SK-N-SH treated with all-trans-retinoic acid at 6 μM for 48 hours (cell line): ENCODE measurements at regions not wholly inside any gene's neighbourhood (a gene's known extent, or its start where the extent isn't known, plus 50 kb on each side); places are given as distances from the start of the nearest gene placed in this dataset.

Experiments used
- ATAC-seq: fragments of 200-7000 bp; cut with Tn5 transposase; 3 replicates; pipeline ENCODE4 v1.9.1; 2020; ENCODE audit warnings: mild to moderate bottlenecking, moderate library complexity
- ARNTL ChIP-seq: fragments of 450-650 bp; formaldehyde crosslinking; IDR thresholded peaks from 2 replicates; pipeline ENCODE4 v1.5.0; 2020; ENCODE audit warnings: low read depth, mild to moderate bottlenecking, moderate library complexity, borderline replicate concordance
- BACH2 ChIP-seq: fragments of 250-450 bp; sonication (Bioruptor Pico); IDR thresholded peaks from 2 replicates; pipeline ENCODE4 v1.9.0; 2021; ENCODE audit warnings: mild to moderate bottlenecking, borderline replicate concordance
- ESRRG ChIP-seq: fragments of 250-450 bp; sonication (Bioruptor Pico); IDR thresholded peaks from 2 replicates; pipeline ENCODE4 v1.6.1; 2021; ENCODE audit warnings: mild to moderate bottlenecking
- GLIS3 ChIP-seq: fragments of 250-450 bp; sonication (Bioruptor Pico); IDR thresholded peaks from 2 replicates; pipeline ENCODE4 v1.5.0; 2020; ENCODE audit warnings: mild to moderate bottlenecking, moderate library complexity
- OSR1 ChIP-seq: fragments of 250-450 bp; sonication (Bioruptor Pico); IDR thresholded peaks from 2 replicates; pipeline ENCODE4 v1.8.0; 2022; ENCODE audit warnings: moderate library complexity, mild to moderate bottlenecking, inconsistent platforms
- RARB ChIP-seq: fragments of 250-450 bp; sonication (Bioruptor Pico); IDR thresholded peaks from 2 replicates; pipeline ENCODE4 v1.8.0; 2021; ENCODE audit warnings: mild to moderate bottlenecking, moderate library complexity
- SNAI2 ChIP-seq: fragments of 250-450 bp; sonication (Bioruptor Pico); IDR thresholded peaks from 2 replicates; pipeline ENCODE4 v1.5.0; 2020; ENCODE audit warnings: mild to moderate bottlenecking, moderate library complexity
- TCF4 ChIP-seq: fragments of 250-450 bp; sonication (Bioruptor Pico); IDR thresholded peaks from 2 replicates; pipeline ENCODE4 v1.8.0; 2021; ENCODE audit warnings: mild to moderate bottlenecking, moderate library complexity, borderline replicate concordance
- TOX ChIP-seq: fragments of 250-450 bp; sonication (Bioruptor Pico); IDR thresholded peaks from 2 replicates; pipeline ENCODE4 v1.8.0; 2021; ENCODE audit warnings: mild to moderate bottlenecking, moderate library complexity, borderline replicate concordance
- ZFP3 ChIP-seq: fragments of 250-450 bp; sonication (Bioruptor Pico); IDR thresholded peaks from 2 replicates; pipeline ENCODE4 v1.5.0; 2020; ENCODE audit warnings: mild to moderate bottlenecking, moderate library complexity
- ZFP30 ChIP-seq: fragments of 450-650 bp; formaldehyde crosslinking; IDR thresholded peaks from 2 replicates; pipeline ENCODE4 v1.5.0; 2022; ENCODE audit warnings: mild to moderate bottlenecking, moderate library complexity
- ZNF70 ChIP-seq: fragments of 450-650 bp; formaldehyde crosslinking; IDR thresholded peaks from 2 replicates; pipeline ENCODE4 v1.5.0; 2020; ENCODE audit warnings: mild to moderate bottlenecking, moderate library complexity
- ZNF8 ChIP-seq: fragments of 450-650 bp; formaldehyde crosslinking; IDR thresholded peaks from 2 replicates; pipeline ENCODE4 v1.5.0; 2020; ENCODE audit warnings: mild to moderate bottlenecking, moderate library complexity
- TF ChIP-seq, protein P1 (sequence below): fragments of 250-450 bp; sonication (Bioruptor Pico); IDR thresholded peaks from 2 replicates; pipeline ENCODE4 v1.8.0; 2021; ENCODE audit warnings: low read depth, mild to moderate bottlenecking, moderate library complexity, borderline replicate concordance
- TF ChIP-seq, protein P2 (sequence below): fragments of 250-450 bp; sonication (Bioruptor Pico); IDR thresholded peaks from 2 replicates; pipeline ENCODE4 v1.5.1; 2021; ENCODE audit warnings: mild to moderate bottlenecking, moderate library complexity
- TF ChIP-seq, protein P3 (sequence below): fragments of 250-450 bp; sonication (Bioruptor Pico); IDR thresholded peaks from 2 replicates; pipeline ENCODE4 v1.8.0; 2020; ENCODE audit warnings: mild to moderate bottlenecking, moderate library complexity, borderline replicate concordance
- TF ChIP-seq, protein P4 (sequence below): fragments of 250-450 bp; sonication (Bioruptor Pico); IDR thresholded peaks from 2 replicates; pipeline ENCODE4 v1.5.0; 2020; ENCODE audit warnings: mild to moderate bottlenecking, moderate library complexity
- TF ChIP-seq, protein P5 (sequence below): fragments of 250-450 bp; sonication (Bioruptor Pico); IDR thresholded peaks from 2 replicates; pipeline ENCODE4 v1.5.1; 2020; ENCODE audit warnings: low read depth, mild to moderate bottlenecking, moderate library complexity

DNA sequence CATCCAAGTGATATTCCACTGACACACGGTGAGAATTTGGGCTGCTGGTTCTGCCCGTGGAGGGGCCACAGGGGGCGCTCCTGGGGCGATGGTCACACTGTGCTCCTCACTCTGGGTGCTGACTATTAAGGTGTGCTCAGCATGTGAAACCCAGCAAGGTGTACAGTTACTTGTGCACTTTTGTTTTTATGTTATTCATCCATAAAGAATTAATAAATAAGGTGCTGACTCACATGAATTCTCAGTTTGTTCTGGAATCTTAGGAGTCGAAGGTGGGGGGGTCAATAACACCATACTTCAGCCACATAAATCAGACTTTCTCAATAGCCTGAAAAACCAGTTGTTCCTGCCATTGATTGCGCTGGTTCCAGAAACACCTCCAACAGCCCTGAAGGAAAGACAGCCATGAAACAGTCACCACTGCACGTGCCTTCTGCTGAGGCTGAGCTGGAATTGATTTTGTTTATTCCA, 53.5 kb upstream of the SPATA12 start (continued):
- TF ChIP-seq, protein P1, sequence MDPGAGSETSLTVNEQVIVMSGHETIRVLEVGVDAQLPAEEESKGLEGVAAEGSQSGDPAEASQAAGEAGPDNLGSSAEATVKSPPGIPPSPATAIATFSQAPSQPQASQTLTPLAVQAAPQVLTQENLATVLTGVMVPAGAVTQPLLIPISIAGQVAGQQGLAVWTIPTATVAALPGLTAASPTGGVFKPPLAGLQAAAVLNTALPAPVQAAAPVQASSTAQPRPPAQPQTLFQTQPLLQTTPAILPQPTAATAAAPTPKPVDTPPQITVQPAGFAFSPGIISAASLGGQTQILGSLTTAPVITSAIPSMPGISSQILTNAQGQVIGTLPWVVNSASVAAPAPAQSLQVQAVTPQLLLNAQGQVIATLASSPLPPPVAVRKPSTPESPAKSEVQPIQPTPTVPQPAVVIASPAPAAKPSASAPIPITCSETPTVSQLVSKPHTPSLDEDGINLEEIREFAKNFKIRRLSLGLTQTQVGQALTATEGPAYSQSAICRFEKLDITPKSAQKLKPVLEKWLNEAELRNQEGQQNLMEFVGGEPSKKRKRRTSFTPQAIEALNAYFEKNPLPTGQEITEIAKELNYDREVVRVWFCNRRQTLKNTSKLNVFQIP (CRISPR knock-in tag): no peak
- TF ChIP-seq BACH2: no peak

DNA sequence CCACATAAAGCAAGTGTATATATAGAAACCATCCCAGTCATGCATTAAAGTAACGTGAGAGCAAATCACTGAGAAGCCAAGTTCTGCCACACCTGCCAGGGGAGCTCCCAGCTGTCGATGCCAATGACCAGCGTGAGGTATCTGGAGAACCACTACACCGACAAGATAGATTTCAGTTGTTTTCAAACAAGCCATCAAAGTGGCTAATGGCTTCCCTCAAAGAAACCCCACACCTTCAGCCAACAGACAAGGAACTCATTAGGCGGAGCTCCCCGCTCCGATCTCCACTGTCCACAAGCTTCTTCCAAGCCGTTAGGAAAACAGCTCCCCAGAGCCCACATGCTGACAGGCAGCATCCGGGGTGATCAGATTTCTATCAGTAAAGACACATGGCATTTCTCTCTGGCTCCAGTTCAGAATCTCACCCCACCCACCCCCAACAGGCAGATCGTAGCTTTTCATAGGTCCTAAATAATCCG, 54.2 kb upstream of the SPATA12 start:
- peak; percentile 25; the same call in 2 of the 3 replicates for ATAC-seq
- TF ChIP-seq TCF4 (CRISPR knock-in tag) (no peak), ESRRG (CRISPR knock-in tag) (no peak), ARNTL (CRISPR knock-in tag) (no peak), SNAI2 (CRISPR knock-in tag) (no peak), TOX (no peak), GLIS3 (no peak), ZNF8 (CRISPR knock-in tag) (no peak), OSR1 (CRISPR knock-in tag) (no peak), BACH2 (no peak), ZNF70 (CRISPR knock-in tag) (no peak), ZFP30 (CRISPR knock-in tag) (no peak)
- TF ChIP-seq, protein P2, sequence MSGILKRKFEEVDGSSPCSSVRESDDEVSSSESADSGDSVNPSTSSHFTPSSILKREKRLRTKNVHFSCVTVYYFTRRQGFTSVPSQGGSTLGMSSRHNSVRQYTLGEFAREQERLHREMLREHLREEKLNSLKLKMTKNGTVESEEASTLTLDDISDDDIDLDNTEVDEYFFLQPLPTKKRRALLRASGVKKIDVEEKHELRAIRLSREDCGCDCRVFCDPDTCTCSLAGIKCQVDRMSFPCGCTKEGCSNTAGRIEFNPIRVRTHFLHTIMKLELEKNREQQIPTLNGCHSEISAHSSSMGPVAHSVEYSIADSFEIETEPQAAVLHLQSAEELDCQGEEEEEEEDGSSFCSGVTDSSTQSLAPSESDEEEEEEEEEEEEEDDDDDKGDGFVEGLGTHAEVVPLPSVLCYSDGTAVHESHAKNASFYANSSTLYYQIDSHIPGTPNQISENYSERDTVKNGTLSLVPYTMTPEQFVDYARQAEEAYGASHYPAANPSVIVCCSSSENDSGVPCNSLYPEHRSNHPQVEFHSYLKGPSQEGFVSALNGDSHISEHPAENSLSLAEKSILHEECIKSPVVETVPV: no peak
- TF ChIP-seq, protein P3, sequence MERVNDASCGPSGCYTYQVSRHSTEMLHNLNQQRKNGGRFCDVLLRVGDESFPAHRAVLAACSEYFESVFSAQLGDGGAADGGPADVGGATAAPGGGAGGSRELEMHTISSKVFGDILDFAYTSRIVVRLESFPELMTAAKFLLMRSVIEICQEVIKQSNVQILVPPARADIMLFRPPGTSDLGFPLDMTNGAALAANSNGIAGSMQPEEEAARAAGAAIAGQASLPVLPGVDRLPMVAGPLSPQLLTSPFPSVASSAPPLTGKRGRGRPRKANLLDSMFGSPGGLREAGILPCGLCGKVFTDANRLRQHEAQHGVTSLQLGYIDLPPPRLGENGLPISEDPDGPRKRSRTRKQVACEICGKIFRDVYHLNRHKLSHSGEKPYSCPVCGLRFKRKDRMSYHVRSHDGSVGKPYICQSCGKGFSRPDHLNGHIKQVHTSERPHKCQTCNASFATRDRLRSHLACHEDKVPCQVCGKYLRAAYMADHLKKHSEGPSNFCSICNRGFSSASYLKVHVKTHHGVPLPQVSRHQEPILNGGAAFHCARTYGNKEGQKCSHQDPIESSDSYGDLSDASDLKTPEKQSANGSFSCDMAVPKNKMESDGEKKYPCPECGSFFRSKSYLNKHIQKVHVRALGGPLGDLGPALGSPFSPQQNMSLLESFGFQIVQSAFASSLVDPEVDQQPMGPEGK (CRISPR knock-in tag): no peak
- TF ChIP-seq, protein P4, sequence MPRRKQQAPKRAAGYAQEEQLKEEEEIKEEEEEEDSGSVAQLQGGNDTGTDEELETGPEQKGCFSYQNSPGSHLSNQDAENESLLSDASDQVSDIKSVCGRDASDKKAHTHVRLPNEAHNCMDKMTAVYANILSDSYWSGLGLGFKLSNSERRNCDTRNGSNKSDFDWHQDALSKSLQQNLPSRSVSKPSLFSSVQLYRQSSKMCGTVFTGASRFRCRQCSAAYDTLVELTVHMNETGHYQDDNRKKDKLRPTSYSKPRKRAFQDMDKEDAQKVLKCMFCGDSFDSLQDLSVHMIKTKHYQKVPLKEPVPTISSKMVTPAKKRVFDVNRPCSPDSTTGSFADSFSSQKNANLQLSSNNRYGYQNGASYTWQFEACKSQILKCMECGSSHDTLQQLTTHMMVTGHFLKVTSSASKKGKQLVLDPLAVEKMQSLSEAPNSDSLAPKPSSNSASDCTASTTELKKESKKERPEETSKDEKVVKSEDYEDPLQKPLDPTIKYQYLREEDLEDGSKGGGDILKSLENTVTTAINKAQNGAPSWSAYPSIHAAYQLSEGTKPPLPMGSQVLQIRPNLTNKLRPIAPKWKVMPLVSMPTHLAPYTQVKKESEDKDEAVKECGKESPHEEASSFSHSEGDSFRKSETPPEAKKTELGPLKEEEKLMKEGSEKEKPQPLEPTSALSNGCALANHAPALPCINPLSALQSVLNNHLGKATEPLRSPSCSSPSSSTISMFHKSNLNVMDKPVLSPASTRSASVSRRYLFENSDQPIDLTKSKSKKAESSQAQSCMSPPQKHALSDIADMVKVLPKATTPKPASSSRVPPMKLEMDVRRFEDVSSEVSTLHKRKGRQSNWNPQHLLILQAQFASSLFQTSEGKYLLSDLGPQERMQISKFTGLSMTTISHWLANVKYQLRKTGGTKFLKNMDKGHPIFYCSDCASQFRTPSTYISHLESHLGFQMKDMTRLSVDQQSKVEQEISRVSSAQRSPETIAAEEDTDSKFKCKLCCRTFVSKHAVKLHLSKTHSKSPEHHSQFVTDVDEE: no peak
- TF ChIP-seq, protein P1 (CRISPR knock-in tag): no peak
- TF ChIP-seq, protein P5, sequence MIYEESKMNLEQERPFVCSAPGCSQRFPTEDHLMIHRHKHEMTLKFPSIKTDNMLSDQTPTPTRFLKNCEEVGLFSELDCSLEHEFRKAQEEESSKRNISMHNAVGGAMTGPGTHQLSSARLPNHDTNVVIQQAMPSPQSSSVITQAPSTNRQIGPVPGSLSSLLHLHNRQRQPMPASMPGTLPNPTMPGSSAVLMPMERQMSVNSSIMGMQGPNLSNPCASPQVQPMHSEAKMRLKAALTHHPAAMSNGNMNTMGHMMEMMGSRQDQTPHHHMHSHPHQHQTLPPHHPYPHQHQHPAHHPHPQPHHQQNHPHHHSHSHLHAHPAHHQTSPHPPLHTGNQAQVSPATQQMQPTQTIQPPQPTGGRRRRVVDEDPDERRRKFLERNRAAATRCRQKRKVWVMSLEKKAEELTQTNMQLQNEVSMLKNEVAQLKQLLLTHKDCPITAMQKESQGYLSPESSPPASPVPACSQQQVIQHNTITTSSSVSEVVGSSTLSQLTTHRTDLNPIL (CRISPR knock-in tag): no peak

DNA sequence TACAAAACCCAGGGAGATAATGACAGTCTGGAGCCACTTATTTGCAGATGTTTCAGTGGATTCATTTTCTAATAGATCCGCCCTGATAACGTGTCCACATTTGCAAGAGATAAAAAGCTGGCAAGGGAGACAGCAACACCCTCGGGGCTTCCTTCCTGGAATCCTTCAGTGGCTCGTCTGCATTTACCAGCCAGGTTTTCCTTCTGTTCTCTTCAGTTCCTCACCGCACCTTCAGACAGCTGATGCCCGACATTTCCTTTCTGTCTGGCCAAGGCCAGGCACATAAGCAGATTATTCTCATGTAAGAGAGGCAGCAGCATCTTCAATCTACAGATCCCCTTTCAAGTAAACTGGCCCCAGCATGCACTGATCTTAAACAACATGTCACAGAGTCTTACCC, 56.2 kb upstream of the SPATA12 start:
- no peak for ATAC-seq
- TF ChIP-seq ZFP3 (no peak), TCF4 (CRISPR knock-in tag) (peak; percentile 62; the same call in 1 of the 2 replicates)

DNA sequence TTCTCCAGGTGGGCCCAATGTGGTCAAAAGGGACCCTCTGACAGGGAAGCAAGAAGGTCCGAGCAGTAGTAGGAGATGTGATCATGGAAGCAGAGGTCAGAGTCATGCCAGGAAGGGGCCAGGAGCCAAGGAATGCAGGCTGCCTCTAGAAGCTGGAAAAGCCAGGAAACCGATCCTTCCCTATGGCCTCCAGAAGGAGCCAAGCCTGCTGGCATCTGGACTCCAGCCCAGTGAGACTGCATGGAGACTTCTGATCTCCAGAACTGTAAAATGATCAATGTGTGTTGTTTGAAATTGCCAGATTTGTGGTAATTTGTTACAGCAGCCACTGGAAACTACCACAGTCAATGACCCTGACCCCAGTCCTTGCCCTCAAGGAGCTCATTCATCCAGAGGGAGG, 56.8 kb upstream of the SPATA12 start:
- ATAC-seq: no peak
- TF ChIP-seq, protein P4: no peak
- TF ChIP-seq, protein P1 (CRISPR knock-in tag): no peak
- TF ChIP-seq RARB (CRISPR knock-in tag) (no peak), TCF4 (CRISPR knock-in tag) (no peak), ESRRG (CRISPR knock-in tag) (no peak), TOX (no peak)
- TF ChIP-seq, protein P2: no peak
